GM19455 (cell line): ENCODE measurements at regions not wholly inside any gene's neighbourhood (a gene's known extent, or its start where the extent isn't known, plus 50 kb on each side); places are given as distances from the start of the nearest gene placed in this dataset.

Experiments
- ATAC-seq: cut with Tn5 transposase; IDR thresholded peaks from one replicate; pipeline ENCODE4 v1.9.1; 2021; ENCODE audit not compliant: unreplicated experiment

- ATAC-seq: no peak
These were observed 560.4 kb upstream of the MCTP2 start for GRCh38 chr15:93670931-93671330.

GRCh38 chr15:93664213-93664956, 567.0 kb upstream of the MCTP2 start:
- no peak for ATAC-seq

DNA sequence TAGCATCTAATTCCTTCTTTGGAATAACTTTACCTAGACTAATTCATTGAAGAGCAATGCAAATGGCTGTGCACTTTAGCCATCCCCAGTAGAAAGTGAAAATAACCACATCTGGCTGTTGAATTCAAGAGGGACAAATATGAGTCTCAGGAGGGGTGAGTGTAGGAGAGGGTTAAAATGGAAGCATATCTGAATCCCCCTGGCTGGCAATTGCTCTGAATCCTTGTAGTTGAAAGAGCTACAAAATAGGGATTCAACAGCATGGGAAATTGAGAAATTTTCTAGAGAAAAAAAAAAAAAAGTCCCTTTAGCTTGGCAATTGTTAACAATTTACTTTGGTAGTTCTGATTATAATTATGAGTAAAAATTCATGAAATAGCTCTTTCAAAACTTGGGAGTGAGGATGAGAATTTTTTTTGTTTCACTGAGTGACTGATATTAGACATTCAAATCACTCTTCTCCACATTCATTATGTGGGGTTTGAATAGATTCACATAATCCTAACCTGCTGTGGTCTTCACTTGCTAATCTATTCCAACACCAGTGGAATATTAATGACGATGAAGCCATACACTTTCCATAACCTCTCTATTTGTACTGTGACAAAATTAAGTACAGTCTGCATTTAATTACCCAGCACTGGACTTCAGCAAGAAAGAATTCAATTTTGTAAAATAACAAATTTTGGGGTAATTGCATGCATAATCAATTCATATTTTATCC, 569.0 kb upstream of the MCTP2 start:
- ATAC-seq: no peak

GRCh38 chr15:93658026-93658816, 569.2 kb upstream of the RGMA start:
- ATAC-seq: no peak

DNA sequence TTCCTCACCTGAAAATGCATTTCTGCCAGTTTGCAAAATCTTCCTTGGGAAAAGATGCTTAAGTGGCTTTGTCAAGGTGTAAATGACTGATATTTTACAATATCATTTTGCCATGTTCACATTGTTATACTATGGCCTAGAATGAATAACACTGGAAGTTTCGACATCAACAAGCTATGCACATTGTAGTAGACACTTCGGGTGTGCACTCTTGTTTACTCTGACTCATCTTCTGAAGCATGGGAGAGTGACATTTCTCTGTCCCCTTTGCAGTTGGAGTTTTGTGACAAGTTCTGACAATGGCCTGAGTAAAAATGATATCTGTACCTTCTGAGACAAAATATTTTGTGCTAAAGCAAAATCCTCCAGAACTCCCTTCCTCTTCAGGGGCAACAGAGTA, 567.0 kb upstream of the RGMA start:
- ATAC-seq: no peak

GRCh38 chr15:93649691-93650235, 560.8 kb upstream of the RGMA start:
- no peak for ATAC-seq

DNA sequence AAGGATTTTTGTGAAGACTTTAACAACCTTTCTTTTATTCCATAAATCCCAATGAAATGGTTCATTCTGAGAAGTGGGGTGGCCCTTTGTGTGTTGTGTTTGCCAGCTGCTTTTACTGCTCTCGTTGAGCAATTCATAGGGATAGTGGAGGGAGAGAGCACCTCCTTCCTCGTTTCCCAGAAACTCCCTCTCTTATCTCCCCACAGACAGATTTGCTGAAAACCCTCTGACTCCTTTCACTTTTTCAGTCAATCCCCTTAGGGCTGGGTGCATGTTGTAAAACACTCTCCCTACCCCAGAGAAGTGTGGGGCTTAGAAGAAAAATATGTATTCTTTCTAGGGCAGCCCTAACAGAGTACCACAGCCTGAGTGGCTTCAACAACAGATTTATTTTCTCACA, 557.2 kb upstream of the RGMA start:
- ATAC-seq: no peak

DNA sequence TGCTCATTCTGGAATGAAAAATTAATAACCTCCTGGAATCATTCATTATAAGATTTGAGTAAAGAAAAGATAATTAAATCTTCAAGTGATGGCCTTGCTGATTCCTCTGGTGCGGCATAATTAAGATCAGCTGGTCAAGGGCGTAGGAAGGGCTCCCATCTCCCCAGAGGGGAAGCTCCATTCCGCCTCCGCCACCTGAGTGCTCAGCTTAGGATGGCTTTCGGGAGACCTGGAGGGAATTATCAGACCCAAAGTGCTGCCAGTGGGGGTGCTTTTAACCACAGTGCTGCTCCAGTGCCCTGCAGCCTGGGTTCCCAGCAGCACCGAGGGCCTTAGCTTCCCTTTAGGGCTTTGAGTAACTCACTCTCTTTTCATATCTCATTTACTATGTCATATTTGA, 556.6 kb upstream of the RGMA start:
- ATAC-seq: no peak

DNA sequence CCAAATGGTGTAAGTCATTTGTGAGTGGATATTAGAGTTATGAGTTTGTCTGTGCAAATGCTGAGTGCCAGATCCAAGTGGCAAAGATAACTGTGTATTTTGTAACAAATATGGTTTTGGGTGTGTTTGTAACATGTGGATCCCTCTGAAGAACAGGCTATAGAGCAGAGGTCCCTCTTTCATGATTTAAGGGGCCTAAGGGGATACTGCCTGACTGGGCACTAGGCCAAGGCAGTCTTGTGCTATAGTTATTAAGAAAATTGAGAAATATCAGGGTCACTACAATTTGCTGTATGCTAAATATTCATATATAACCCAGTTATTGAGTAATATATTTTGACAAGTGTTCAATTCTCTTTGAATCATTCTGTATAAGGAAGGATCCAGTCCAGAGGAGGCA, 555.6 kb upstream of the RGMA start:
- ATAC-seq: no peak

GRCh38 chr15:93640411-93640962, 551.5 kb upstream of the RGMA start:
- no peak for ATAC-seq

DNA sequence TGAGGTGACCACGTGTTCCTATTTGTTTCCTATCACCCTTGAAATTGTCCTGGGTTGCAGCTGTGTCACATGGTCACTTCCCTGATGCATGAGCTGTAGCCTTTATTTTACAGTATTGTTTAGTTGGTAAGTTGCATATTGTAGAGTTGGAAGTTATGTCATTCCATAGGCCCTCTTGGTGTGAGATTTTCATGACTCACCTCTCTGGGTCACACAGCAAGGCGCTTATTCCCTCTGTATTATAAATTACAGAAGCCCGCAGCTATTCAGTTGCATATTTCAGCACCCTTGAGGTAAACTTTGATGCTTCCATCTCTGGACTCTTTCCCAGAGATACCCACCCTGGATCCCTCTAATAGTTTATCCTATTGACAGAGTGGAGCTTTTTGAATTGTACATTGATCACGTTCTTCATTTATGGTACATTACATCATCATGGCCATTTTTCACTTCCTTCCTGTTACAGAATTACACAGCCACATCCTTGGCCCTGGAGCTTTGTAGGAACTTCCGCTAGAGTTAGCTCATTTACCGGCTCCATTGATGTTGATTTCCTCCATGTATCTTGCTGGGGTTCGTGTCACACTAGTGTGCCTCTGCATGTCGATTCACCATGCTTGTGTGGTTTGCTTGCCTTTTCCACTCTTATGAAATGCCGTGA, 543.1 kb upstream of the RGMA start:
- ATAC-seq: no peak

DNA sequence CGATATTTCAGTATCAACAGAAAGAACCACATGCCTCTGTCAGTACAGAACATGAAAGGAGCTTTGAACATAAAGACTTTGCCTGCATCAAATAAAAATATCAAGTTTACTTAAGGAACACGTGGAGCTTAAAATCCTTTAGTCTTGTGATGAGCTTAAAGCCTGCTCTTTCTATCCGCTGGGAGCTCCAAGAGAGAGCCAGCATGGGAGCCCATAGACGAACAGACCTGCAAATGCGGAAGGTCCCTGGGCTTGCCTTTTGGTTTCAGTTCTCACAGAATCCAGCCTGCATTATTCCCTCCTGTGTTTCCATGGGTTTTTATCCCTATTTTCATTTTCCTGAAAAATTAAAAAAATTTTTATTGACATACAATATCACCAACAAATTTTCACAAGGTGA, 530.6 kb upstream of the RGMA start:
- ATAC-seq: no peak

- no peak for ATAC-seq
These were observed 528.4 kb upstream of the RGMA start for GRCh38 chr15:93617443-93617842.

- ATAC-seq: no peak
These were observed 525.5 kb upstream of the RGMA start for GRCh38 chr15:93614386-93615104.

DNA sequence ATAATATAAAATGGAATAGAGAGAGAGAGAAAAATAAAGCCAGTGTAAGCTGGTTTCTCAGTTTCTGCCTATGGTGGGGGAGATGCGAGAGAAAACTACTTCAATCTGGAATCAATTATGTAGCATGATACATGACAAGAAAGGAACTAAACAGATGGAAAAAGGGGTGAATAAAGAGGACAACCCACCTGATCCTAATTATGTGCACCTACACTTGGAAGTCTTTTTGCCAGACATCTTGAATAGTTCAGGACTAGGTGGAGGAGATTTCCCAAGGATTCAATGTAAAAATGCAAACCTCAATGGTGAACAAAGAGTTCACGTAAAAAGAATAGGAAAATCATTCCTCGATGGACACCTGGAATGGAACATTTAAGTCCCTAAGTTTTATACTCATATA, 524.4 kb upstream of the RGMA start:
- no peak for ATAC-seq

DNA sequence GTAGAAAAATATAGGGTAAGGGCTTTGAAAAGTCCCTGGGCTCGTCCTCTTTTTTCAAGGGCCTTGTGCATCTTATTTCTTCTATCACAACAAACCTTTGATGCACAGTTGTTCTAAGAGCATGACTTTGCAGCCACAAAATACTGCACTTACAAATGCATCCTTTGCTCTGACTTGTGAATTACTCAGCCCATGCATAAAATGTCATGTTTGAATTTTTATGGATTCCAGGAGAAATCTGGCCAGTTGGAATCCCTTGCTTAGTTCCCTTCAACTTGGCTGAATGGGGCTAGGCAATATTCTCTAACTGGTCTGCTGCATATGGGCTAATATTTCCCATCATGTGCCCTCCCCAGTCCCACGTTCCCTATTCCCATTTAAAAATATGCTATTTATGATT, 523.9 kb upstream of the RGMA start:
- no peak for ATAC-seq

- ATAC-seq: no peak
These were observed 521.9 kb upstream of the RGMA start for GRCh38 chr15:93610944-93611343.

- no peak for ATAC-seq
These were observed 519.7 kb upstream of the RGMA start for GRCh38 chr15:93608643-93609148.

DNA sequence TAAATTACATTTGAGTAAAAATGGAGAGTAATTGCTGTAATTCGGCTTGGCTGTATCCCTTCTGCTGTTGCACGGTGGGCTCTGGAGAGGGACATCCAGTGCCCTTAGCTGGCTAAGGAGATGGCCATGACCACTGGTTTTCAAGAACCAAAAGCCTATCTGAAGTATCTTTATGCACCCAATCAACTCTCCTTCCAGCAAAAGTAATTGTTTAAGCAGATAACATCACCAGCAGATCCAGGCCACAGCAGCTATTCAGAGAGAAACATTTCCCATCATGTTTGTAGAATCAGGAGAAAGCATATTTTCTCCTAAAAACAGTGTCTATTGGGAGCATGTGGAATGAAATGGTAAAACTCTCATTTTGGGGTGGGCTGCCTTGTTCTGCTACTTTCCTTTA, 514.5 kb upstream of the RGMA start:
- ATAC-seq: no peak

- ATAC-seq: no peak
These were observed 498.1 kb upstream of the RGMA start for GRCh38 chr15:93587059-93587521.
